ENCODE measurements at regions not wholly inside any gene's neighbourhood (a gene's known extent, or its start where the extent isn't known, plus 50 kb on each side); places are given as distances from the start of the nearest gene placed in this dataset.

GRCh38 chr3:181805703-181806102 is 94.0 kb downstream of the SOX2 start:
- no peak overlapping the region for H3K4me3 ChIP-seq (ENCODE audit: low read depth, low read length)
- TF ChIP-seq CTCF (IDR thresholded peaks at IDR 0.05; ENCODE audit: control insufficient read depth, extremely low read depth, insufficient read depth), result no peak
- DNase-seq (ENCODE audit: low read depth), result no peak

- H3K4me3 ChIP-seq (ENCODE audit: low read depth, low read length), result no peak overlapping the region
- DNase-seq (ENCODE audit: low read depth), result no peak
- TF ChIP-seq CTCF (IDR thresholded peaks at IDR 0.05; ENCODE audit: control insufficient read depth, extremely low read depth, insufficient read depth), result no peak
Observed at GRCh38 chr3:181808053-181808452, 96.3 kb downstream of the SOX2 start.

GRCh38 chr3:181823716-181824115 is 112.0 kb downstream of the SOX2 start:
- H3K4me3 ChIP-seq (ENCODE audit: low read depth, low read length), result no peak overlapping the region
- TF ChIP-seq CTCF (IDR thresholded peaks at IDR 0.05; ENCODE audit: control insufficient read depth, extremely low read depth, insufficient read depth), result no peak
- no peak for DNase-seq (ENCODE audit: low read depth)

GRCh38 chr3:181824961-181825360 is 113.2 kb downstream of the SOX2 start:
- DNase-seq (ENCODE audit: low read depth), result no peak
- TF ChIP-seq CTCF (IDR thresholded peaks at IDR 0.05; ENCODE audit: control insufficient read depth, extremely low read depth, insufficient read depth), result no peak
- H3K4me3 ChIP-seq (ENCODE audit: low read depth, low read length), result no peak overlapping the region

GRCh38 chr3:181839039-181839915 is 127.6 kb downstream of the SOX2 start:
- peak; percentile 10 for DNase-seq (ENCODE audit: low read depth)
- no peak for TF ChIP-seq CTCF (IDR thresholded peaks at IDR 0.05; ENCODE audit: control insufficient read depth, extremely low read depth, insufficient read depth)
- no peak overlapping the region for H3K4me3 ChIP-seq (ENCODE audit: low read depth, low read length)

GRCh38 chr3:181839916-181840297 is 128.2 kb downstream of the SOX2 start:
- DNase-seq (ENCODE audit: low read depth), result no peak
- H3K4me3 ChIP-seq (ENCODE audit: low read depth, low read length), result no peak overlapping the region
- no peak for TF ChIP-seq CTCF (IDR thresholded peaks at IDR 0.05; ENCODE audit: control insufficient read depth, extremely low read depth, insufficient read depth)

- TF ChIP-seq CTCF (IDR thresholded peaks at IDR 0.05; ENCODE audit: control insufficient read depth, extremely low read depth, insufficient read depth), result no peak
- H3K4me3 ChIP-seq (ENCODE audit: low read depth, low read length), result no peak overlapping the region
- DNase-seq (ENCODE audit: low read depth), result no peak
Observed at GRCh38 chr3:181844211-181844610, 132.5 kb downstream of the SOX2 start.

Measured in LNCaP clone FGC (cell line).